ENCODE measurements at regions not wholly inside any gene's neighbourhood (a gene's known extent, or its start where the extent isn't known, plus 50 kb on each side); places are given as distances from the start of the nearest gene placed in this dataset.

- no peak for TF ChIP-seq MAFK (IDR thresholded peaks at IDR 0.05; ENCODE audit: partially characterized antibody)
- TF ChIP-seq ZSCAN20 (CRISPR knock-in tag; IDR thresholded peaks at IDR 0.05), result no peak
- TF ChIP-seq JUNB (IDR thresholded peaks at IDR 0.05), result no peak
- no peak for TF ChIP-seq HDAC2 (IDR thresholded peaks at IDR 0.05)
- TF ChIP-seq HOXB13 (CRISPR knock-in tag; IDR thresholded peaks at IDR 0.05; ENCODE audit: low read depth), result no peak
- TF ChIP-seq ESRRA (IDR thresholded peaks at IDR 0.05; ENCODE audit: borderline replicate concordance, low read length), result no peak
- no peak for TF ChIP-seq PHF8 (IDR thresholded peaks at IDR 0.05; ENCODE audit: borderline replicate concordance, low read depth)
- no peak for TF ChIP-seq MAX (IDR thresholded peaks at IDR 0.05)
- TF ChIP-seq E2F6 (IDR thresholded peaks at IDR 0.05; ENCODE audit: borderline replicate concordance, low read depth), result no peak
- TF ChIP-seq NPAS2 (CRISPR knock-in tag; IDR thresholded peaks at IDR 0.05; ENCODE audit: borderline replicate concordance), result no peak
- no peak for TF ChIP-seq SMC3 (IDR thresholded peaks at IDR 0.05)
- TF ChIP-seq TFCP2L1 (CRISPR knock-in tag; IDR thresholded peaks at IDR 0.05), result no peak
- no peak for TF ChIP-seq USF2 (IDR thresholded peaks at IDR 0.05)
- no peak for TF ChIP-seq NFE2L2 (conservative IDR thresholded peaks at IDR 0.05; ENCODE audit: low read length)
- TF ChIP-seq HMGXB4 (CRISPR knock-in tag; IDR thresholded peaks at IDR 0.05; ENCODE audit: borderline replicate concordance), result no peak
- no peak for TF ChIP-seq KDM5A (IDR thresholded peaks at IDR 0.05)
- ChIA-PET CTCF (no interaction called here), POLR2A (no interaction called here)
- Histone ChIP-seq H3K9me3 (no peaks in the 10 kb centered on the region), H3K4me2 (no peak overlapping the region), H3K27ac (no peak overlapping the region), H3K4me3 (no peak overlapping the region), H3K4me1 (no peaks in the 10 kb centered on the region)
- FAIRE-seq, result no peak
- ATAC-seq, result no peak
- 14% methylated on average over 3 of the region's 3 CpGs for WGBS (ENCODE audit: missing lambda C conversion rate)
- no peak for DNase-seq (ENCODE audit: low read depth in 1 of 2, low spot score in 1 of 2)
These were observed 345.4 kb downstream of the BUD13 start for GRCh38 chr11:116427337-116427902.

GRCh38 chr11:116426761-116427160 is 346.0 kb downstream of the BUD13 start:
- ChIA-PET CTCF (no interaction called here), POLR2A (no interaction called here)
- TF ChIP-seq BCL3 (IDR thresholded peaks at IDR 0.05) (no peak), RFX5 (IDR thresholded peaks at IDR 0.05) (no peak), NPAS2 (CRISPR knock-in tag; IDR thresholded peaks at IDR 0.05; ENCODE audit: borderline replicate concordance) (no peak), FOXS1 (CRISPR knock-in tag; IDR thresholded peaks at IDR 0.05) (no peak), ZC3H11A (IDR thresholded peaks at IDR 0.05) (no peak), ELK1 (IDR thresholded peaks at IDR 0.05; ENCODE audit: low read depth, low read length) (no peak), GATA3 (IDR thresholded peaks at IDR 0.05; ENCODE audit: borderline replicate concordance) (no peak), CEBPB (IDR thresholded peaks at IDR 0.05) (no peak), RNF2 (IDR thresholded peaks at IDR 0.05; ENCODE audit: borderline replicate concordance, low read depth) (no peak)
- no peaks in the 10 kb centered on the region for H3K9me3 ChIP-seq
- no peaks in the 10 kb centered on the region for H3K4me1 ChIP-seq
- 0% methylated on average over 1 of the region's 1 CpG for WGBS (ENCODE audit: missing lambda C conversion rate)
- H3K4me2 ChIP-seq, result no peak overlapping the region
- H3K4me3 ChIP-seq, result no peak overlapping the region
- DNase-seq (ENCODE audit: low read depth in 1 of 2, low spot score in 1 of 2) (no peak), ATAC-seq (no peak), FAIRE-seq (no peak)
- H3K27ac ChIP-seq, result no peak overlapping the region
